Epithelial cell of proximal tubule (primary cell): ENCODE measurements at regions not wholly inside any gene's neighbourhood (a gene's known extent, or its start where the extent isn't known, plus 50 kb on each side); places are given as distances from the start of the nearest gene placed in this dataset.
"Not testable (repeated sequence)": the region's sequence is repeated elsewhere in the genome, so short reads cannot be mapped to it uniquely, and the experiment has no call there.

ENCODE experiments used
- DNase-seq: peaks from one replicate; pipeline ENCODE4 v3.0.0-alpha.2; 2011; ENCODE audit warnings: low read depth
- H3K4me3 ChIP-seq: 2 replicates; pipeline ENCODE4 v1.5.1; 2011; ENCODE audit warnings: low read depth, mild to moderate bottlenecking, low read length
- CTCF ChIP-seq: conservative IDR thresholded peaks from 2 replicates; pipeline ENCODE4 v1.5.1; 2012; ENCODE audit warnings: low read depth, mild to moderate bottlenecking, low read length

GRCh38 chr7:98763441-98763840 lies 106.4 kb downstream of the TMEM130 start:
- TF ChIP-seq CTCF = no peak

GRCh38 chr7:98764946-98765345 lies 104.9 kb downstream of the TMEM130 start:
- no peak for TF ChIP-seq CTCF

More at GRCh38 chr7:98763441-98763840, 106.4 kb downstream of the TMEM130 start:
- DNase-seq = no peak
- H3K4me3 ChIP-seq = no peak overlapping the region

GRCh38 chr7:98770085-98770484 lies 99.7 kb downstream of the TMEM130 start:
- not testable (repeated sequence) for DNase-seq, H3K4me3 ChIP-seq

More at GRCh38 chr7:98764946-98765345, 104.9 kb downstream of the TMEM130 start:
- H3K4me3 ChIP-seq = no peak overlapping the region
- DNase-seq = no peak

DNA sequence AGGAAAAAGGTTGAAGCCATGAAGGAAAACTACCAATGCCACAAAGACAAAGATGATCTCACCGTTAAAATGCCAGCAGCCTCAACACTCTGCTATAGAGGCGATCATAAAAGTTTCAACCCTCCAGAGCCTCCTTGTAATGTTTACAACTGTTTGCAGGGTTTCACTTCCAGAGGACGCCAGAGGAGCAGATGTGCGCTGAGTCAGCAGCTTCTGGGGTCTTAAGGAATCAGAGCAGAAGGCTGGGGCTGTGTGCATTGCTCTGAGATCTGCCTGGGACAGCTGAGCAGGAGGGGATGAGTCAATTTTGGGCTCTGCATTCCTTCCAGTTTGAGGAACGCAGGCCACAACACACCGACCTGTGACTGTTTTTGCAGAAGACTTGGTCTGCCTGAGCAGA lies 98.3 kb downstream of the TMEM130 start:
- no peak for DNase-seq
- no peak for TF ChIP-seq CTCF
- H3K4me3 ChIP-seq = no peak overlapping the region

DNA sequence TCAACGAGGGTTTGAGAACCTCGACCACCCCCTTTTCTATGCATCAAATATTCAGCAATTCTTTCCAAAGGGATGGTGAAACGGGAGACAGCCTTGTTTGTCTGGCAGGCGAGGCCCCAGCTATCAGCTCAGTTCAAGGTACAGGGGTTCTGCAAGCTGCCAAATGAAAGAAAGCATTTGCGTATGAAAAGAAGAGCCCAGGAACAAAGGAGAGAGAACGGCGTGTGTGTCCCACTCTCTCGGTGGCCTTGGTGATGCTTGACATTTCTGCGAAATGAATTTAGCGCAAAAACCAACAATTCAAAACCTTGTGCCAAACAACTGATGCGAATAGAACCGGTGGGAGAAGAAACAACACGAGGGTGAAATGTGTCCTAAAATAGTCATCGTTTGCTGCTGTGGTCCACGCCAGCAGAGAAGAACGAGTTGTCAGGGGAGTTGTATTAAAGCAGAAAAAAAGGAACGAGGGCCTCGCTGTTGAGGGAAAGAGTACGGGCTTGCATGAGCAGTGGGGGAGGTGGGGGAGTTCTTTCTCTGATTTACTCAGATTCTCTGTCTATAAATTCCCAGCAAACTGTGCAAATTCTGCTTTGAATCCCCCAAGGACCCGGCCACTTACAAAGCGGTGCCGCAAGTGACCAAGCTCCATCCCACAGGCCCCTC lies 97.7 kb downstream of the TMEM130 start:
- no peak overlapping the region for H3K4me3 ChIP-seq
- DNase-seq = no peak
- no peak for TF ChIP-seq CTCF

DNA sequence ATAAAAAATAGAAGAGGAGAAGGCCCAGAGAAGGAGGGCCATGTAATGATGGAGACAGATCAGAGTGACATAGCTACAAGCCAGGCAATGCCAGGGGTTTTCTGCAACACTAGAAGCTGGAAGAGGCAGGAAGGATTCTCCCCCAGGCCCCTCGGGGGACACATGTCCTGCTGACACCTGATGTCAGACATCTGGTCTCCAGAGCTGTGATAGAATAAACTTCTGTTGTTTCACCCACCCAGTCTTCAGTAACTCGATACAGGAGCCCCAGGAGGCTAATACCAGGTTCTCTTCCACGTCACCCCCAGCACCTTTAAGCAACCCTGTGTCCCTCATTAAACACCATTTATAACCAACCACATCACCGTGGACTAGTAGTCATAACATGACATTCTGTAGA lies 94.9 kb downstream of the TMEM130 start:
- DNase-seq = no peak
- no peak overlapping the region for H3K4me3 ChIP-seq
- no peak for TF ChIP-seq CTCF

- no peak overlapping the region for H3K4me3 ChIP-seq
- no peak for DNase-seq
- no peak for TF ChIP-seq CTCF
Observed at GRCh38 chr7:98777051-98777450, 92.8 kb downstream of the TMEM130 start.
